ENCODE measurements at regions not wholly inside any gene's neighbourhood (a gene's known extent, or its start where the extent isn't known, plus 50 kb on each side); places are given as distances from the start of the nearest gene placed in this dataset.

- intact Hi-C loops (cut with micrococcal nuclease): no loop called here
- no peak for DNase-seq
- WGBS, 2 experiments (ENCODE audit: extremely low coverage in 2 of 2, insufficient read length in 1 of 2): no CpG with 5 or more reads among the region's 2 CpGs
Measured at GRCh38 chr6:54041239-54041638, 70.0 kb upstream of the MLIP start.

More at GRCh38 chr6:54041239-54041638, 70.0 kb upstream of the MLIP start:
- Histone ChIP-seq H3K4ac (ENCODE audit: low read depth, low read length) (no peak overlapping the region), H3K9me3 (ENCODE audit: control insufficient read depth, insufficient read depth, low read length) (no peaks in the 10 kb centered on the region), H3K56ac (ENCODE audit: extremely low read depth, insufficient read depth, low read length) (no peak overlapping the region), H2AK9ac (replicated peaks; ENCODE audit: low read depth, low read length, poor library complexity) (no peak overlapping the region), H2AFZ (replicated peaks; ENCODE audit: low read length, poor library complexity) (no peak overlapping the region), H2BK15ac (ENCODE audit: low read depth, low read length) (no peak overlapping the region), H2AK5ac (ENCODE audit: low read depth, low read length) (no peak overlapping the region), H2BK120ac (ENCODE audit: low read depth, low read length) (no peak overlapping the region), H3K18ac (ENCODE audit: low read depth, low read length) (no peak overlapping the region), H4K91ac (ENCODE audit: insufficient read depth, low read depth, low read length) (no peak overlapping the region), H3K4me1 (ENCODE audit: control insufficient read depth, insufficient read depth, low read length) (0 out of 2 replicates have a peak, but pooled peaks cover 1% of the 10 kb centered on the region), H3K79me1 (ENCODE audit: low read depth in 1 of 2, low read length in 2 of 2) (no peaks in the 10 kb centered on the region), H3K4me2 (ENCODE audit: low read depth, low read length) (no peak overlapping the region), H2BK5ac (ENCODE audit: low read depth, low read length, poor library complexity, severe bottlenecking) (no peak overlapping the region), H4K8ac (ENCODE audit: low read depth in 2 of 2, low read length in 2 of 2) (no peak overlapping the region), H2BK20ac (ENCODE audit: low read depth, low read length) (no peak overlapping the region), H3K23ac (ENCODE audit: low read depth, low read length) (no peak overlapping the region), H3K27me3 (ENCODE audit: control insufficient read depth, insufficient read depth, low read length) (no peaks in the 10 kb centered on the region), H4K20me1 (ENCODE audit: insufficient read depth, low read length) (no peaks in the 10 kb centered on the region), H3K9me1 (ENCODE audit: insufficient read depth, low read length) (no peaks in the 10 kb centered on the region), H3K14ac (replicated peaks; ENCODE audit: low read depth, low read length) (no peak overlapping the region), H3K36me3 (ENCODE audit: control insufficient read depth, insufficient read depth, low read length) (no peaks in the 10 kb centered on the region), H3K9ac (ENCODE audit: low read depth, low read length) (no peak overlapping the region), H3K4me3 (ENCODE audit: insufficient read depth, low read depth, low read length) (no peak overlapping the region), H4K5ac (ENCODE audit: low read depth, low read length) (no peak overlapping the region), H3K27ac (ENCODE audit: insufficient read depth, low read length) (no peak overlapping the region)
- dilution Hi-C loops (cut with HindIII; ENCODE audit: low sequenced_read_pairs, unreplicated experiment): no loop called here
- no TSS peak for BruUV-seq (replicated peaks)
- TF ChIP-seq NFE2L2 (IDR thresholded peaks at IDR 0.05; ENCODE audit: low read depth, low read length) (no peak), CHD1 (IDR thresholded peaks at IDR 0.05; ENCODE audit: low read depth, low read length) (no peak), MXI1 (IDR thresholded peaks at IDR 0.05; ENCODE audit: borderline replicate concordance, low read depth, low read length) (no peak), FOS (IDR thresholded peaks at IDR 0.05; ENCODE audit: low read depth, low read length) (no peak), CEBPB (IDR thresholded peaks at IDR 0.05; ENCODE audit: low read depth, low read length) (no peak), USF2 (IDR thresholded peaks at IDR 0.05; ENCODE audit: low read depth, low read length) (no peak), ELK1 (IDR thresholded peaks at IDR 0.05; ENCODE audit: borderline replicate concordance, low read depth, low read length) (no peak), BHLHE40 (IDR thresholded peaks at IDR 0.05; ENCODE audit: low read depth, low read length) (no peak)
- no peak for ATAC-seq (ENCODE audit: low read depth)
- in situ Hi-C loops (cut with MboI; ENCODE audit: low sequenced_read_pairs): no loop called here
- CTCF ChIA-PET: no interaction called here
- POLR2A ChIA-PET (ENCODE audit: unreplicated experiment): no interaction called here

All from IMR-90 (cell line).